Testis (tissue), 2 donors: ENCODE measurements at regions not wholly inside any gene's neighbourhood (a gene's known extent, or its start where the extent isn't known, plus 50 kb on each side); places are given as distances from the start of the nearest gene placed in this dataset.
"Not testable (repeated sequence)": the region's sequence is repeated elsewhere in the genome, so short reads cannot be mapped to it uniquely, and the experiment has no call there.

Experiments
- DNase-seq: peaks from one replicate; pipeline ENCODE4 v3.0.0-alpha.2; 2019
- H3K27ac ChIP-seq, 2 donors: fragments of 200-600 bp; sonication (generic); one replicate each; pipeline ENCODE4 v1.5.1; 2019
- H3K27me3 ChIP-seq: fragments of 200-600 bp; sonication (generic); one replicate; pipeline ENCODE4 v1.5.1; 2019
- H3K36me3 ChIP-seq: fragments of 200-600 bp; sonication (generic); one replicate; pipeline ENCODE4 v1.5.1; 2017; ENCODE audit warnings: low read depth; ENCODE audit errors: missing control alignments
- H3K4me1 ChIP-seq: fragments of 200-600 bp; sonication (generic); one replicate; pipeline ENCODE4 v1.5.1; 2019
- H3K4me3 ChIP-seq, 2 donors: fragments of 200-600 bp; sonication (generic); one replicate each; pipeline ENCODE4 v1.5.1; 2017 to 2019
- H3K9me3 ChIP-seq: fragments of 200-600 bp; sonication (generic); one replicate; pipeline ENCODE4 v1.5.1; 2017
- POLR2A ChIP-seq: fragments of 450-650 bp; IDR thresholded peaks from one replicate; pipeline ENCODE4 v1.6.1; 2017; ENCODE audit warnings: antibody characterized with exemption, mild to moderate bottlenecking, moderate library complexity
- WGBS, 2 donors: methylation state at CpG; one replicate each; pipeline ENCODE4 v1.1.5; 2018; 5-methylcytosine and 5-hydroxymethylcytosine counted together
- intact Hi-C: fragments of 100-400 bp; cut with DNase I; formaldehyde crosslinking; loops from one replicate; pipeline ENCODE4 v1.15.1; 2023; ENCODE audit warnings: low total_unique reads
- small RNA-seq, 2 donors: library from RNA; depleted of rRNA; stranded (forward); fragments of <200 nt; gene quantifications; one replicate each; pipeline ENCODE3, GENCODE V24; 2016
- TF ChIP-seq, protein P1 (sequence below), 3 experiments: fragments of 450-650 bp in 2 of 3; fragments of 200-600 bp in 1 of 3; sonication (generic) in 1 of 3; IDR thresholded peaks; one replicate each; pipeline ENCODE4 v1.5.1; 2016 to 2019; ENCODE audit warnings: antibody characterized with exemption in 3 of 3, mild to moderate bottlenecking in 2 of 3, moderate library complexity in 1 of 3

DNA sequence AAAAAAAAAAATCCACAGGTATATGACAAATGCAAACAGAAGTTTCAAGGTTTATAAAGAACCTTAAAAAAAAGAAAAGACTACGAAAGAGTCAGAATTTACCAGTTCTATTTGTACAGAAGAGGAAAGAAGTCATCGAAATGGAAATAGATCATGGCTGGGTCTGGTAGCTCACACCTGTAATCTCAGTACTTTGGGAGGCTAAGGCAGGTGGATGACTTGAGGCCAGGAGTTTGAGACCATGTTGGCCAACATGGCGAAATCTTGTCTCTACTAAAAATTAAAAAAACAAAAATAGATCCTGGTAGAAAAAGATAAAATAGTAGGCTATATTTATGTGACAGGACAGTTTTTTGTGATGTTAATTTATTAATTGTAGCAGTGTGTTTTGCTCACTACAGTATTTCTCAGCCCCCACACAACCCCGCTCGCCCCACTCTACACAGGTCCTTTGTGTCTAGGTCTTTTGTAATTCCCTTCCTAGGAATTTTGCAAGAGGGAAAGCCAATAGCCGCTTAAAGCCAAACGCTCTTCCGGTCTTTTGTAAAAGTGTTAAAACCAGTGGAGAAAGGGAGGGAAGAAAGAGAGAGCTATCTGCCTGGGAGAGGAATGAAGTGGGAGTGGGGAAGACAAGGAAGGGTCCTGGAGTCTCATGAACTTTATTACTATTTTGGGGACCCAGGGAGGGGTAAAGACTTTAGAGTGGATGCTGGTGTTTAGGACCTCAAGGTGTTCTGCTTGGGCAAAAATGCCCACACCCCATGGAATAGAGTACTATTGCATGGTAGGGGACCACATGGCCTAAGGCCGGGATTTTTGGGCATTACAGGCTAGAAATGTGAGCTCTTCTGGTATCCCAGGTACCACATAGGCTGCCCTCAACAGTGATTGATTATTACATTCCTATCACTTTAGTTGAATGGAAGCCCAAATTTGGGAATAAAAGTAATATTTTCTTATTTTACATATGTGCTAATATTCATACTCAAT lies 59.4 kb upstream of the XPO1 start:
- intact Hi-C loops, result no loop called here
- 85% methylated on average over 9 of the region's 9 CpGs for WGBS, 2 donors
- Histone ChIP-seq H3K4me1 (no peaks in the 10 kb centered on the region), H3K36me3 (no peaks in the 10 kb centered on the region), H3K4me3 (no peak overlapping the region), H3K27me3 (no peaks in the 10 kb centered on the region), H3K27ac (no peak overlapping the region), H3K9me3 (no peaks in the 10 kb centered on the region)
- TF ChIP-seq POLR2A, result no peak
- TF ChIP-seq, protein P1, sequence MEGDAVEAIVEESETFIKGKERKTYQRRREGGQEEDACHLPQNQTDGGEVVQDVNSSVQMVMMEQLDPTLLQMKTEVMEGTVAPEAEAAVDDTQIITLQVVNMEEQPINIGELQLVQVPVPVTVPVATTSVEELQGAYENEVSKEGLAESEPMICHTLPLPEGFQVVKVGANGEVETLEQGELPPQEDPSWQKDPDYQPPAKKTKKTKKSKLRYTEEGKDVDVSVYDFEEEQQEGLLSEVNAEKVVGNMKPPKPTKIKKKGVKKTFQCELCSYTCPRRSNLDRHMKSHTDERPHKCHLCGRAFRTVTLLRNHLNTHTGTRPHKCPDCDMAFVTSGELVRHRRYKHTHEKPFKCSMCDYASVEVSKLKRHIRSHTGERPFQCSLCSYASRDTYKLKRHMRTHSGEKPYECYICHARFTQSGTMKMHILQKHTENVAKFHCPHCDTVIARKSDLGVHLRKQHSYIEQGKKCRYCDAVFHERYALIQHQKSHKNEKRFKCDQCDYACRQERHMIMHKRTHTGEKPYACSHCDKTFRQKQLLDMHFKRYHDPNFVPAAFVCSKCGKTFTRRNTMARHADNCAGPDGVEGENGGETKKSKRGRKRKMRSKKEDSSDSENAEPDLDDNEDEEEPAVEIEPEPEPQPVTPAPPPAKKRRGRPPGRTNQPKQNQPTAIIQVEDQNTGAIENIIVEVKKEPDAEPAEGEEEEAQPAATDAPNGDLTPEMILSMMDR (IDR thresholded peaks at IDR 0.05), result no peak
- no peak for DNase-seq

DNA sequence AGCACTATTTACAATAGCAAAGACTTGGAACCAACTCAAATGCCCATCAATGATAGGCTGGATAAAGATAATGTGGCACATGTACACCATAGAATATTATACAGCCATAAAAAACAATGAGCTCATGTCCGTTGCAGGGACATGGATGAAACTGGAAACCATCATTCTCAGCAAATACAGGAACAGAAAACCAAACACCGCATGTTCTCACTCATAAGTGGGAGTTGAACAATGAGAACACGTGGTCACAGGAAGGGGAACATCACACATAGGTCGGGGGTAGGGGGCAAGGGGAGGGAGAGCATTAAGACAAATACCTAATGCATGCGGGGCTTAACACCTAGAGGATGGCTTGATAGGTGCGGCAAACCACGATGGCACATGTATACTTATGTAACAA lies 56.0 kb upstream of the XPO1 start:
- intact Hi-C loops, DNase-seq, H3K4me1 ChIP-seq, H3K27ac ChIP-seq, H3K9me3 ChIP-seq, H3K27me3 ChIP-seq, H3K4me3 ChIP-seq, H3K36me3 ChIP-seq: not testable (repeated sequence)
- WGBS, 2 donors, result 91 to 93% methylated on average over 7 of the region's 7 CpGs

DNA sequence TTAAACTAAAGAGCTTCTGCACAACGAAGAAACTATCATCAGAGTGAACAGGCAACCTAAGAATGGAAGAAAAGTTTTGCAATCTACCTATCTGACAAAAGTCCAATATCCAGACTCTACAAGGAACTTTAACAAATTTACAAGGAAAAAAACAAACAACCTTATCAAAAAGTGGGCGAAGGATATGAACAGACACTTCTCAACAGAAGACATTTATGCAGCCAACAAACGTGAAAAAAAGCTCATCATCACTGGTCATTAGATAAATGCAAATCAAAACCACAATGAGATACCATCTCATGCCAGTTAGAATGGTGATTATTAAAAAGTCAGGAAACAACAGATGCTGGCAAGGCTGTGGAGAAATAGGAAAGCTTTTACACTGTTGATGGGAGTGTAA lies 55.5 kb upstream of the XPO1 start:
- WGBS, 2 donors, result 79 to 85% methylated on average over 3 of the region's 3 CpGs

DNA sequence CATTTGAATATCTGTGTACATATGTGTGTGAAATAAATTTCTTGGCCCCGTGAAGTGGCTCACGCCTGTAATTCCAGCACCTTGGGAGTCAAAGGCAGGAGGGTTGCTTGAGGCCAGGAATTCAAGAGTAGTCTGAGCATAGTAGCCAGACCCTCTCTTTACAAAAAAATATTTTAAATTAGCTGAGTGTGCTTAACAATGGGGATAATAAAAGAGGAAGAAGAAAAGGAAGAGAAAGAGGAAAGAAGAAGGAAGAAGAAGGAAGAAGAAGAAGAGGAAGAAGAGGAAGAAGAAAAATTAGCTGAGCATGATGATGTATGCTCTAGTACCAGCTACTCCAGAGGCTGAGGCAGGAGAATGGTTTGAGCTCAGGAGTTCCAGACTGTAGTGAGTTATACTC lies 52.1 kb upstream of the XPO1 start:
- WGBS, 2 donors, result 78 to 87% methylated on average over 2 of the region's 2 CpGs
- no peak for DNase-seq

More for the DNA sequence above, 55.5 kb upstream of the XPO1 start:
- intact Hi-C loops, H3K4me3 ChIP-seq, H3K27ac ChIP-seq, H3K4me1 ChIP-seq, H3K9me3 ChIP-seq, H3K27me3 ChIP-seq, DNase-seq, H3K36me3 ChIP-seq: not testable (repeated sequence)

DNA sequence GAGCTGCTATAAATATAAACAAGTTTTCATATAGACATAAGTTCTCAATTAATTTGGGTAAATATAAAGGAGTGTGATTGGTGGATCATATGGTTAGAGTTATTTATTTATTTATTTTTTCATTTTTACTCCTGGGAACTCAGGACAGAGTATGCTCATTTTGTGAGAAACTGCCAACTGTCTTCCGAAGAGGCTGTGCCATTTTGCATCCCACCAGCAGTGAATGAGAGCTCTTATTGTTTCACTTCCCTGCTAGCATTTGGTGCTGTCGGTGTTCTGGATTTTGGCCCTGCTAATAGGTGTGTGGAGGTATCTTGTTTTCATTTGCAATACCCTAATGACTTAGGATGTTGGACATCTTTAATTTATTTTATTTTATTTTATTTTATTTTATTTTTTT lies 50.4 kb upstream of the XPO1 start:
- Histone ChIP-seq H3K4me3 (no peak overlapping the region), H3K9me3 (no peaks in the 10 kb centered on the region), H3K27me3 (no peaks in the 10 kb centered on the region), H3K36me3 (no peaks in the 10 kb centered on the region), H3K27ac (no peak overlapping the region), H3K4me1 (no peaks in the 10 kb centered on the region)
- TF ChIP-seq POLR2A, result no peak
- TF ChIP-seq, protein P1 (IDR thresholded peaks at IDR 0.05), result no peak
- 73 to 95% methylated on average over 2 of the region's 2 CpGs for WGBS, 2 donors
- intact Hi-C loops, result no loop called here
- DNase-seq, result no peak

More for the DNA sequence above, 52.1 kb upstream of the XPO1 start:
- no peaks in the 10 kb centered on the region for H3K36me3 ChIP-seq
- no peaks in the 10 kb centered on the region for H3K9me3 ChIP-seq
- H3K27ac ChIP-seq, result no peak overlapping the region
- TF ChIP-seq, protein P1 (IDR thresholded peaks at IDR 0.05), result no peak
- no peak for TF ChIP-seq POLR2A
- H3K4me3 ChIP-seq, result no peak overlapping the region
- H3K4me1 ChIP-seq, result no peaks in the 10 kb centered on the region
- H3K27me3 ChIP-seq, result no peaks in the 10 kb centered on the region
- intact Hi-C loops, result no loop called here

Small RNAs in the stretch of these regions (small RNA-seq; reads per million reads assigned to genes)
- gene RNU6-1145P (0 reads per million in 2 donors), gene RPS29P10 (0 reads per million in 2 donors)
